Right lobe of liver (tissue), 6 donors: ENCODE measurements at regions not wholly inside any gene's neighbourhood (a gene's known extent, or its start where the extent isn't known, plus 50 kb on each side); places are given as distances from the start of the nearest gene placed in this dataset.

Source experiments
- ATAC-seq, 4 donors: fragments of 200-7000 bp; cut with Tn5 transposase; one replicate each; pipeline ENCODE4 v1.9.1; 2020; ENCODE audit warnings: mild to moderate bottlenecking in 4 of 4, moderate library complexity in 4 of 4
- DNase-seq, 3 donors: peaks; one replicate each; pipeline ENCODE4 v3.0.0-alpha.2; 2020
- H3K27ac ChIP-seq, 3 donors: fragments of 200-600 bp; one replicate each; pipeline ENCODE4 v1.8.0; 2022
- H3K27me3 ChIP-seq, 2 donors: fragments of 200-600 bp; one replicate each; pipeline ENCODE4 v1.8.0; 2022
- H3K36me3 ChIP-seq, 4 donors: fragments of 200-600 bp; sonication (generic) in 1 of 4; one replicate each; pipeline versions ENCODE4 v1.5.1 to v1.8.0; 2017 to 2022; ENCODE audit warnings: control low read depth in 1 of 4
- H3K4me1 ChIP-seq, 4 donors: fragments of 200-600 bp; sonication (generic) in 1 of 4; one replicate each; pipeline versions ENCODE4 v1.5.1 to v1.8.0; 2017 to 2022; ENCODE audit warnings: control low read depth in 1 of 4
- H3K4me3 ChIP-seq, 3 donors: fragments of 200-600 bp; one replicate each; pipeline ENCODE4 v1.8.0; 2022
- H3K9me3 ChIP-seq, 4 donors: fragments of 200-600 bp; sonication (generic) in 1 of 4; one replicate each; pipeline versions ENCODE4 v1.5.1 to v1.8.0; 2017 to 2022; ENCODE audit warnings: control low read depth in 1 of 4
- POLR2A ChIP-seq: fragments of 450-650 bp; IDR thresholded peaks from one replicate; pipeline ENCODE4 v1.6.1; 2017; ENCODE audit warnings: antibody characterized with exemption, mild to moderate bottlenecking
- WGBS: methylation state at CpG from one replicate; pipeline ENCODE4 v1.1.6; 2018; ENCODE audit warnings: low coverage, low lambda C conversion rate; ENCODE audit not compliant: insufficient coverage; ENCODE audit errors: missing lambda C conversion rate; 5-methylcytosine and 5-hydroxymethylcytosine counted together
- intact Hi-C, 2 donors: fragments of 100-400 bp; cut with DNase I; formaldehyde crosslinking; loops; one replicate each; pipeline versions ENCODE4 v1.11.2 to v1.14.1; 2022
- TF ChIP-seq, protein P1 (sequence below), 4 donors: fragments of 200-600 bp in 3 of 4; fragments of 450-650 bp in 1 of 4; IDR thresholded peaks; one replicate each; pipeline versions ENCODE4 v1.5.1 to v1.8.0; 2016 to 2022; ENCODE audit warnings: antibody characterized with exemption in 4 of 4, mild to moderate bottlenecking in 2 of 4
- donor health status: DM: no; HTN: yes; CAD: no.
- donor health status: DM: no; HTN: no; CAD: no.
- donor health status: DM: no; HTN: no; CAD: no.
- donor health status: DM: no; HTN: yes; CAD: no.
- donor health status: DM: no; HTN: yes; CAD: no.

DNA sequence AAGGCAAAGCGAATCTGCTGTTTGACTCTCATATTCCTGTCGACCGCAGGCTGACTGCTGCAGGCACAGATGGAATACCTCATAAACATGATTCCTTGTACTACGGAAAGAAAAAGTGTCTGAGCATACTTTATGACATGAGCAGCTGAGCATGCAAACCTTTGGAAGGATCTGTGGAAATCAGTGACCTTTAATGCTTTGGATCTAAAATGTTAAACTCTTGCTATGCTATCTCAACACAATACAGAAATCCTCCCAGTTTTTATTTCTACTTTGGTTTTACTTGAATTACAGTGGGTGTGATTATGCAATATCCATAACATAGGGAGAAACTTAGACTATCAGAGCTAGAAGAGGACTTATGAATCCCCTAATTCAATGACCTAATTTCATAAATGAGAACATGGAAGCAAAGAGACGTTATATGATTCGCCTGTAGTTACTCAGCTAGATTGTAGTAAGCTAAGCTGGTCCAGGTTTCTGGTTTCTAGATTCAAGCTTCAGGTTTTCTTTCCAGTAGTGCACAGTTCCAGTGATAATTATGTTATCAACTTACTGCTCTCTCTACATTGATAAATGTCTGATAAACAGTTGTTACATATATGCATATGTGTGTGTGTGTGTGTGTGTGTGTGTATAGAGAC is 127.6 kb upstream of the GBE1 start:
- no peaks in the 10 kb centered on the region for H3K4me1 ChIP-seq
- H3K4me3 ChIP-seq, result no peak overlapping the region
- no peaks in the 10 kb centered on the region for H3K36me3 ChIP-seq
- H3K9me3 ChIP-seq, result no peaks in the 10 kb centered on the region
- TF ChIP-seq, protein P1, sequence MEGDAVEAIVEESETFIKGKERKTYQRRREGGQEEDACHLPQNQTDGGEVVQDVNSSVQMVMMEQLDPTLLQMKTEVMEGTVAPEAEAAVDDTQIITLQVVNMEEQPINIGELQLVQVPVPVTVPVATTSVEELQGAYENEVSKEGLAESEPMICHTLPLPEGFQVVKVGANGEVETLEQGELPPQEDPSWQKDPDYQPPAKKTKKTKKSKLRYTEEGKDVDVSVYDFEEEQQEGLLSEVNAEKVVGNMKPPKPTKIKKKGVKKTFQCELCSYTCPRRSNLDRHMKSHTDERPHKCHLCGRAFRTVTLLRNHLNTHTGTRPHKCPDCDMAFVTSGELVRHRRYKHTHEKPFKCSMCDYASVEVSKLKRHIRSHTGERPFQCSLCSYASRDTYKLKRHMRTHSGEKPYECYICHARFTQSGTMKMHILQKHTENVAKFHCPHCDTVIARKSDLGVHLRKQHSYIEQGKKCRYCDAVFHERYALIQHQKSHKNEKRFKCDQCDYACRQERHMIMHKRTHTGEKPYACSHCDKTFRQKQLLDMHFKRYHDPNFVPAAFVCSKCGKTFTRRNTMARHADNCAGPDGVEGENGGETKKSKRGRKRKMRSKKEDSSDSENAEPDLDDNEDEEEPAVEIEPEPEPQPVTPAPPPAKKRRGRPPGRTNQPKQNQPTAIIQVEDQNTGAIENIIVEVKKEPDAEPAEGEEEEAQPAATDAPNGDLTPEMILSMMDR (IDR thresholded peaks at IDR 0.05), result no peak
- no peak for TF ChIP-seq POLR2A
- 79% methylated on average over 5 of the region's 6 CpGs for WGBS
- H3K27ac ChIP-seq, result no peak overlapping the region
- intact Hi-C loops, result no loop called here
- ATAC-seq, result no peak
- no peak for DNase-seq
- no peaks in the 10 kb centered on the region for H3K27me3 ChIP-seq

DNA sequence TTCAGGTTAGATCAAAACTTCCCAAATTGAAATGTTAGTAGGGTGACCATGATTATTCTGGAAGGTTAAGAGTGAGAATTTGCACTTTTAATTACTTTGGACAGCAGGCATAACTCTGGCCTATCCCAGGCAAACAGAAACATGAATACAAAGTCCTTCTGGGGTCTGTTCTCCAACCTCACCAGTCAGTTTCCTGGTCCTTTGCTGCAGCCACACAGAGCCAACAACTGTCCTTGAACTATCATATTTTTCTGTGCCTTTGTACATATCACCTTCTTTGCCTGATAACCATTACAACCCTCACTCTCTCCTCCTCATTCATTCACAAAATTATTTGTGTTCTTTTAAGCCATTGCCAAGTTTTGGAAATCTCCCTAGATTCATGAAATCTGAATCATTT is 126.0 kb upstream of the GBE1 start:
- ATAC-seq (no peak), DNase-seq (no peak)
- intact Hi-C loops, result no loop called here
- Histone ChIP-seq H3K36me3 (no peaks in the 10 kb centered on the region), H3K9me3 (no peaks in the 10 kb centered on the region), H3K4me1 (no peaks in the 10 kb centered on the region), H3K27ac (no peak overlapping the region), H3K4me3 (no peak overlapping the region), H3K27me3 (no peaks in the 10 kb centered on the region)
- TF ChIP-seq, protein P1 (IDR thresholded peaks at IDR 0.05), result no peak
- TF ChIP-seq POLR2A, result no peak

DNA sequence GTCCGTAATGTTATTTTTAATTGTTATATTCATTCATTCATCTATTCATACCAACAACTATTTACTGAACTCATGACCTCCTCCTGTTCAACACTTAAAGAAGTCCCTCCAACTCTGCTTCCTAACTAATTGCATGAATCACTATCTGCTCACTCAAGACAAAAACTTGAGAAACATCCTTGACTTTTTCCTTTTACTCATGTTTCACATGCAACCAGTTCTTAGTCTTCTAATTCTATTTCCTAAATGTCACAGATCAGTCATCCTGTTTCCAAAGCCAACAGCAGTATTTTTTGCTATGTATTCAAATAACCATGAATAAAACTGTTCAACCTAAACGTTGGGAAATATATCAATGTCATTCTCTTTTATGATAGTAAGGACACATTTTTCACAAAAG is 124.6 kb upstream of the GBE1 start:
- no peak for ATAC-seq
- TF ChIP-seq, protein P1 (IDR thresholded peaks at IDR 0.05), result no peak
- TF ChIP-seq POLR2A, result no peak
- Histone ChIP-seq H3K36me3 (no peaks in the 10 kb centered on the region), H3K4me1 (no peaks in the 10 kb centered on the region), H3K4me3 (no peak overlapping the region), H3K27me3 (no peaks in the 10 kb centered on the region), H3K9me3 (no peaks in the 10 kb centered on the region), H3K27ac (no peak overlapping the region)
- 57% methylated on average over 2 of the region's 2 CpGs for WGBS
- no peak for DNase-seq
- intact Hi-C loops, result no loop called here

DNA sequence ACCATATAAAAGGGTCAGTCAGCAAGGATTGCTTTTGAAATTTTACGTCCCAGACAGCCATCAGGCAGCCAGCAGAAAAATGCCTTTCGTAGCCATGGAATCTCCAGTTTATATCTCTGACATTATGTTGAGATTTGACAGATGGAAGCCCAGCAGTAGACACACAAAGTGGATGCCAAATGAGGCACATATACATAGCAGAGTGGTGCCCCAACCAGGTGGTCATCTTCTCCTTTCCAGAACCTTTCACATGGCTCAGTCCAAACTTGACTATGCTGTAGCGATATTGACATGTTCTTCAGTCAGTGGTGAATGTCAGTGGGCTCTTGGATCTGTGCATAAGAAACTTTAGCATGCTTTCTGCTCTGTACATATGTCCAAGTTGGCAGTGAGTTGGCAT is 123.3 kb upstream of the GBE1 start:
- ATAC-seq, result no peak
- no peak overlapping the region for H3K4me3 ChIP-seq
- DNase-seq, result no peak
- intact Hi-C loops, result no loop called here
- H3K4me1 ChIP-seq, result no peaks in the 10 kb centered on the region
- H3K9me3 ChIP-seq, result no peaks in the 10 kb centered on the region
- no peak for TF ChIP-seq POLR2A
- TF ChIP-seq, protein P1 (IDR thresholded peaks at IDR 0.05), result no peak
- no peaks in the 10 kb centered on the region for H3K36me3 ChIP-seq
- no peaks in the 10 kb centered on the region for H3K27me3 ChIP-seq
- H3K27ac ChIP-seq, result no peak overlapping the region
- 68% methylated on average over 2 of the region's 3 CpGs for WGBS

DNA sequence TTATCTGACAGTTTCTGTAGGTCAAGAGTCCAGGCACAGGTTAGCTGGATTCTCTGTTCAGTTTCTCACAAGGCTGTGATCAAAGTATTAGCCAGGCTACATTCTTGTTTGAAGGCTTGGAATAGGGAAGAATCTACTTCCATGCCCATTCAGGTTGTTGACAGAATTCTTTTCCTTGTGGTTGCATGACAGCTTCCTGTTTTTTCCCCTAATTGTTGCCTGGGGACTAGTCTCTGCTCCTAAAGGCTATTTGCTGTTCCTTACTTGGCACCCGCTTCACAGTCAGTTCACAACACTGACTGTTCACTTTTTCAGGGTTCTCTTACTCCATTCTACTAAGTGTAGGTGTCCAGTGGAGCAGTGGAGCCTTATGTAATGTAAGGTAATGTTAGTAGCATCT is 115.4 kb upstream of the GBE1 start:
- intact Hi-C loops, result no loop called here
- DNase-seq, result no peak
- no peak overlapping the region for H3K27ac ChIP-seq
- H3K36me3 ChIP-seq, result no peaks in the 10 kb centered on the region
- H3K4me3 ChIP-seq, result no peak overlapping the region
- no peak for ATAC-seq
- H3K9me3 ChIP-seq, result no peaks in the 10 kb centered on the region
- H3K27me3 ChIP-seq, result no peaks in the 10 kb centered on the region
- TF ChIP-seq POLR2A, result no peak
- TF ChIP-seq, protein P1 (IDR thresholded peaks at IDR 0.05), result no peak
- no peaks in the 10 kb centered on the region for H3K4me1 ChIP-seq
- 100% methylated on average over 1 of the region's 1 CpG for WGBS
